WERI-Rb-1 (cell line): ENCODE measurements at regions not wholly inside any gene's neighbourhood (a gene's known extent, or its start where the extent isn't known, plus 50 kb on each side); places are given as distances from the start of the nearest gene placed in this dataset.
"Not testable (repeated sequence)": the region's sequence is repeated elsewhere in the genome, so short reads cannot be mapped to it uniquely, and the experiment has no call there.

Experiments
- DNase-seq: peaks from one replicate; pipeline ENCODE4 v3.0.0-alpha.2; 2020
- H3K27ac ChIP-seq: fragments of 250-450 bp; sonication (Bioruptor Pico); 2 replicates; pipeline ENCODE4 v1.5.1; 2020; ENCODE audit warnings: mild to moderate bottlenecking, moderate library complexity
- H3K27me3 ChIP-seq: fragments of 250-450 bp; sonication (Bioruptor Pico); 2 replicates; pipeline ENCODE4 v1.5.1; 2021; ENCODE audit warnings: mild to moderate bottlenecking, low read depth, moderate library complexity; ENCODE audit not compliant: insufficient read depth, severe bottlenecking
- H3K36me3 ChIP-seq: fragments of 250-450 bp; sonication (Bioruptor Pico); 2 replicates; pipeline ENCODE4 v1.5.1; 2020; ENCODE audit warnings: mild to moderate bottlenecking, moderate library complexity
- H3K4me3 ChIP-seq: 2 replicates; pipeline ENCODE4 v1.5.1; 2011; ENCODE audit warnings: low read depth, mild to moderate bottlenecking, control low read depth, low read length
- H3K9me3 ChIP-seq: fragments of 250-450 bp; sonication (Bioruptor Pico); 2 replicates; pipeline ENCODE4 v1.5.1; 2021; ENCODE audit warnings: mild to moderate bottlenecking, moderate library complexity; ENCODE audit not compliant: severe bottlenecking
- CTCF ChIP-seq: IDR thresholded peaks from 2 replicates; pipeline ENCODE4 v1.5.1; 2011; ENCODE audit warnings: low read depth, mild to moderate bottlenecking, control low read depth, inconsistent platforms, low read length

- Histone ChIP-seq H3K36me3 (no peaks in the 10 kb centered on the region), H3K9me3 (no peaks in the 10 kb centered on the region), H3K27me3 (no peaks in the 10 kb centered on the region), H3K4me3 (no peak overlapping the region), H3K27ac (no peak overlapping the region)
- TF ChIP-seq CTCF, result no peak
- DNase-seq, result no peak
These were observed 548.1 kb downstream of the PPP4R3C start for GRCh38 chrX:26915064-26915463.

- Histone ChIP-seq H3K4me3 (no peak overlapping the region), H3K27ac (no peak overlapping the region), H3K9me3 (no peaks in the 10 kb centered on the region), H3K27me3 (no peaks in the 10 kb centered on the region), H3K36me3 (no peaks in the 10 kb centered on the region)
- TF ChIP-seq CTCF, result no peak
- DNase-seq, result no peak
These were observed 548.9 kb downstream of the PPP4R3C start for GRCh38 chrX:26914232-26914631.

GRCh38 chrX:26911785-26912184, 551.4 kb downstream of the PPP4R3C start:
- not testable (repeated sequence) for H3K36me3 ChIP-seq, H3K9me3 ChIP-seq, H3K27ac ChIP-seq, H3K4me3 ChIP-seq, DNase-seq, H3K27me3 ChIP-seq

- no peak overlapping the region for H3K27ac ChIP-seq
- no peak for DNase-seq
- H3K9me3 ChIP-seq, result no peaks in the 10 kb centered on the region
- H3K36me3 ChIP-seq, result no peaks in the 10 kb centered on the region
- no peak for TF ChIP-seq CTCF
- H3K4me3 ChIP-seq, result no peak overlapping the region
- H3K27me3 ChIP-seq, result no peaks in the 10 kb centered on the region
These were observed 553.4 kb downstream of the PPP4R3C start for GRCh38 chrX:26909728-26910127.

- DNase-seq, result no peak
- Histone ChIP-seq H3K4me3 (no peak overlapping the region), H3K27ac (no peak overlapping the region), H3K27me3 (no peaks in the 10 kb centered on the region), H3K36me3 (no peaks in the 10 kb centered on the region), H3K9me3 (no peaks in the 10 kb centered on the region)
- TF ChIP-seq CTCF, result no peak
These were observed 554.9 kb downstream of the PPP4R3C start for GRCh38 chrX:26908218-26908617.

- Histone ChIP-seq H3K4me3 (no peak overlapping the region), H3K36me3 (no peaks in the 10 kb centered on the region), H3K27me3 (no peaks in the 10 kb centered on the region), H3K9me3 (no peaks in the 10 kb centered on the region), H3K27ac (no peak overlapping the region)
- no peak for TF ChIP-seq CTCF
- DNase-seq, result no peak
These were observed 573.6 kb downstream of the PPP4R3C start for GRCh38 chrX:26889574-26889973.

GRCh38 chrX:26873736-26874135, 589.4 kb downstream of the PPP4R3C start:
- H3K36me3 ChIP-seq, result no peaks in the 10 kb centered on the region
- no peak for TF ChIP-seq CTCF
- no peak overlapping the region for H3K27ac ChIP-seq
- H3K27me3 ChIP-seq, result no peaks in the 10 kb centered on the region
- no peaks in the 10 kb centered on the region for H3K9me3 ChIP-seq
- no peak overlapping the region for H3K4me3 ChIP-seq
- DNase-seq, result no peak
